NCI-H1417 (cell line): ENCODE measurements at regions not wholly inside any gene's neighbourhood (a gene's known extent, or its start where the extent isn't known, plus 50 kb on each side); places are given as distances from the start of the nearest gene placed in this dataset.

Experiments used
- DNase-seq, 3 experiments: peaks; one replicate each; lab custom pipeline; 2025; lab: John Stamatoyannopoulos, UW

- no peak for DNase-seq
Observed at GRCh38 chr9:87327575-87328125, 170.0 kb upstream of the DAPK1 start.

- no peak for DNase-seq
Observed at GRCh38 chr9:87333802-87334201, 163.9 kb upstream of the DAPK1 start.

- DNase-seq, result no peak
Observed at GRCh38 chr9:87334366-87334765, 163.3 kb upstream of the DAPK1 start.

- DNase-seq, result peak in 1 of 3 experiments; percentile 54
Observed at GRCh38 chr9:87336407-87336806, 161.3 kb upstream of the DAPK1 start.

- peak; percentile 0 to 92 (median 85) for DNase-seq
Observed at GRCh38 chr9:87336914-87337333, 160.7 kb upstream of the DAPK1 start.

- peak in 2 of 3 experiments; percentile 79 to 91 for DNase-seq
Observed at GRCh38 chr9:87337335-87338087, 160.2 kb upstream of the DAPK1 start.

- peak in 1 of 3 experiments; percentile 49 for DNase-seq
Observed at GRCh38 chr9:87338088-87338989, 159.3 kb upstream of the DAPK1 start.

GRCh38 chr9:87340391-87340790, 157.3 kb upstream of the DAPK1 start:
- DNase-seq, result no peak

GRCh38 chr9:87342743-87343142, 154.9 kb upstream of the DAPK1 start:
- no peak for DNase-seq

GRCh38 chr9:87343816-87344430, 153.7 kb upstream of the DAPK1 start:
- peak in 1 of 3 experiments; percentile 20 for DNase-seq

GRCh38 chr9:87346061-87346665, 151.5 kb upstream of the DAPK1 start:
- no peak for DNase-seq

- no peak for DNase-seq
Observed at GRCh38 chr9:87350915-87351314, 146.8 kb upstream of the DAPK1 start.

GRCh38 chr9:87353301-87353700, 144.4 kb upstream of the DAPK1 start:
- no peak for DNase-seq

- DNase-seq, result no peak
Observed at GRCh38 chr9:87354147-87354546, 143.5 kb upstream of the DAPK1 start.

- DNase-seq, result no peak
Observed at GRCh38 chr9:87357600-87357999, 140.1 kb upstream of the DAPK1 start.

GRCh38 chr9:87359264-87359663, 138.4 kb upstream of the DAPK1 start:
- DNase-seq, result no peak

- DNase-seq, result no peak
Observed at GRCh38 chr9:87359958-87360601, 137.6 kb upstream of the DAPK1 start.

GRCh38 chr9:87370049-87370685, 127.5 kb upstream of the DAPK1 start:
- DNase-seq, result no peak

- no peak for DNase-seq
Observed at GRCh38 chr9:87371795-87372355, 125.8 kb upstream of the DAPK1 start.

- no peak for DNase-seq
Observed at GRCh38 chr9:87372356-87372851, 125.3 kb upstream of the DAPK1 start.
